Sigmoid colon (tissue), 4 donors: ENCODE measurements at regions not wholly inside any gene's neighbourhood (a gene's known extent, or its start where the extent isn't known, plus 50 kb on each side); places are given as distances from the start of the nearest gene placed in this dataset.

Experiments used
- CTCF ChIP-seq, 4 experiments: fragments of 450-650 bp in 3 of 4; fragments of 200-600 bp in 1 of 4; IDR thresholded peaks; one replicate each; pipeline ENCODE4 v1.5.1; 2016 to 2019; ENCODE audit warnings: antibody characterized with exemption in 4 of 4, mild to moderate bottlenecking in 3 of 4, moderate library complexity in 2 of 4
- EP300 ChIP-seq, 4 donors: sonication (generic); formaldehyde crosslinking; IDR thresholded peaks; one replicate each; pipeline ENCODE4 v1.6.1; 2017; ENCODE audit warnings: antibody characterized with exemption in 4 of 4
- POLR2A ChIP-seq, 2 donors: fragments of 450-650 bp; IDR thresholded peaks; one replicate each; pipeline ENCODE4 v1.6.1; 2016; ENCODE audit warnings: antibody characterized with exemption in 2 of 2, mild to moderate bottlenecking in 2 of 2, moderate library complexity in 2 of 2
- POLR2AphosphoS5 ChIP-seq, 4 donors: sonication (generic); formaldehyde crosslinking; IDR thresholded peaks; one replicate each; pipeline ENCODE4 v1.6.1; 2017; ENCODE audit warnings: antibody characterized with exemption in 4 of 4

GRCh38 chr6:74609871-74610270 lies 596.0 kb downstream of the COL12A1 start:
- TF ChIP-seq CTCF (IDR thresholded peaks at IDR 0.05), result no peak
- TF ChIP-seq POLR2AphosphoS5 (IDR thresholded peaks at IDR 0.05), result no peak
- TF ChIP-seq EP300 (IDR thresholded peaks at IDR 0.05), result no peak
- TF ChIP-seq POLR2A (IDR thresholded peaks at IDR 0.05), result no peak
